ENCODE measurements at regions not wholly inside any gene's neighbourhood (a gene's known extent, or its start where the extent isn't known, plus 50 kb on each side); places are given as distances from the start of the nearest gene placed in this dataset.

GRCh38 chr3:6255229-6255628 is 605.7 kb upstream of the GRM7 start:
- Mint-ChIP-seq H3K4me3 (ENCODE audit: unreplicated experiment) (no peak overlapping the region), H3K27me3 (ENCODE audit: unreplicated experiment) (no peaks in the 10 kb centered on the region), H3K36me3 (ENCODE audit: unreplicated experiment) (peaks cover 1% of the 10 kb centered on the region)

GRCh38 chr3:6260551-6261191 is 600.2 kb upstream of the GRM7 start:
- H3K9me3 Mint-ChIP-seq (ENCODE audit: unreplicated experiment) = peaks cover 59% of the 10 kb centered on the region
- peaks cover 1% of the 10 kb centered on the region for H3K36me3 Mint-ChIP-seq (ENCODE audit: unreplicated experiment)
- no peaks in the 10 kb centered on the region for H3K4me1 Mint-ChIP-seq (ENCODE audit: unreplicated experiment)
- no peak overlapping the region for H3K4me3 Mint-ChIP-seq (ENCODE audit: unreplicated experiment)
- no peak for DNase-seq (ENCODE audit: extremely low spot score, unreplicated experiment)
- TF ChIP-seq CTCF (IDR thresholded peaks at IDR 0.05) = no peak
- H3K27me3 Mint-ChIP-seq (ENCODE audit: unreplicated experiment) = no peaks in the 10 kb centered on the region
- no peak overlapping the region for H3K27ac Mint-ChIP-seq (ENCODE audit: unreplicated experiment)

More at GRCh38 chr3:6255229-6255628, 605.7 kb upstream of the GRM7 start:
- no peak for DNase-seq (ENCODE audit: extremely low spot score, unreplicated experiment)
- TF ChIP-seq CTCF (IDR thresholded peaks at IDR 0.05) = no peak
- H3K4me1 Mint-ChIP-seq (ENCODE audit: unreplicated experiment) = no peaks in the 10 kb centered on the region
- no peak overlapping the region for H3K27ac Mint-ChIP-seq (ENCODE audit: unreplicated experiment)
- H3K9me3 Mint-ChIP-seq (ENCODE audit: unreplicated experiment) = peaks cover 48% of the 10 kb centered on the region

- peaks cover 1% of the 10 kb centered on the region for H3K36me3 Mint-ChIP-seq (ENCODE audit: unreplicated experiment)
- peaks cover 57% of the 10 kb centered on the region for H3K9me3 Mint-ChIP-seq (ENCODE audit: unreplicated experiment)
- DNase-seq (ENCODE audit: extremely low spot score, unreplicated experiment) = no peak
- H3K27ac Mint-ChIP-seq (ENCODE audit: unreplicated experiment) = no peak overlapping the region
- H3K4me3 Mint-ChIP-seq (ENCODE audit: unreplicated experiment) = no peak overlapping the region
- TF ChIP-seq CTCF (IDR thresholded peaks at IDR 0.05) = no peak
- no peaks in the 10 kb centered on the region for H3K4me1 Mint-ChIP-seq (ENCODE audit: unreplicated experiment)
- H3K27me3 Mint-ChIP-seq (ENCODE audit: unreplicated experiment) = no peaks in the 10 kb centered on the region
Measured at GRCh38 chr3:6262010-6262409, 598.9 kb upstream of the GRM7 start.

GRCh38 chr3:6264036-6264435 is 596.9 kb upstream of the GRM7 start:
- H3K9me3 Mint-ChIP-seq (ENCODE audit: unreplicated experiment) = peaks cover 52% of the 10 kb centered on the region
- no peak overlapping the region for H3K4me3 Mint-ChIP-seq (ENCODE audit: unreplicated experiment)
- H3K36me3 Mint-ChIP-seq (ENCODE audit: unreplicated experiment) = peaks cover 1% of the 10 kb centered on the region
- no peaks in the 10 kb centered on the region for H3K27me3 Mint-ChIP-seq (ENCODE audit: unreplicated experiment)
- no peak for TF ChIP-seq CTCF (IDR thresholded peaks at IDR 0.05)
- DNase-seq (ENCODE audit: extremely low spot score, unreplicated experiment) = no peak
- H3K27ac Mint-ChIP-seq (ENCODE audit: unreplicated experiment) = no peak overlapping the region
- H3K4me1 Mint-ChIP-seq (ENCODE audit: unreplicated experiment) = no peaks in the 10 kb centered on the region

GRCh38 chr3:6264906-6265305 is 596.0 kb upstream of the GRM7 start:
- no peak for TF ChIP-seq CTCF (IDR thresholded peaks at IDR 0.05)
- DNase-seq (ENCODE audit: extremely low spot score, unreplicated experiment) = no peak
- H3K4me3 Mint-ChIP-seq (ENCODE audit: unreplicated experiment) = no peak overlapping the region
- no peaks in the 10 kb centered on the region for H3K4me1 Mint-ChIP-seq (ENCODE audit: unreplicated experiment)
- H3K27ac Mint-ChIP-seq (ENCODE audit: unreplicated experiment) = no peak overlapping the region
- peaks cover 51% of the 10 kb centered on the region for H3K9me3 Mint-ChIP-seq (ENCODE audit: unreplicated experiment)
- no peaks in the 10 kb centered on the region for H3K27me3 Mint-ChIP-seq (ENCODE audit: unreplicated experiment)
- no peaks in the 10 kb centered on the region for H3K36me3 Mint-ChIP-seq (ENCODE audit: unreplicated experiment)

All from osteocyte (in vitro differentiated cells).